ENCODE measurements at regions not wholly inside any gene's neighbourhood (a gene's known extent, or its start where the extent isn't known, plus 50 kb on each side); places are given as distances from the start of the nearest gene placed in this dataset.

DNA sequence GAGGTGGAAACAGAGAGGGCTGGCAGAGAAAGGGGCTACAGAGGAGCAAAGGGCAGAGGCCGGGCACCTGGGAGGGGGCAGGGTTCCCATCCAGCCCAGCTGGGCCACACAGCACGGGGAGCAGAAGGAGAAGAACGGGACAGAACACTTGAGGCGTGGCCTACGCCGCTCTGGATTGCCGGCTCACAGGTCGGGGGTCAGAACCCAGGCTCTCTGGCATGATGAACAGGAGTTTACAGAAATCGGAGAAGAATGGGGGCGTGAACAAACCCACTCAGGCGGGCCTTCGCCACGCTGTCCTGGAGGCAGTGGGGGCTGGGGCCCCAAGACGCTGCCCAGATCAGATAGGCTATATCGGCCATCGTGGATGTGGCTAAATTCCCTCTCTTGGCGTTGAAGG lies 362.2 kb upstream of the SHH start:
- no peaks in the 10 kb centered on the region for H3K4me1 ChIP-seq (ENCODE audit: control insufficient read depth, insufficient read depth, low read length)
- ATAC-seq (no peak), DNase-seq (ENCODE audit: low read depth, low spot score) (no peak)
- no peak overlapping the region for H3K4me3 ChIP-seq (ENCODE audit: low read depth in 2 of 2, low read length in 2 of 2)
- no peaks in the 10 kb centered on the region for H3K36me3 ChIP-seq (ENCODE audit: control insufficient read depth, insufficient read depth, low read length)
- BruUV-seq (replicated peaks): no TSS peak
- ChIA-PET POLR2A (no interaction called here), CTCF (interaction anchor here (1.0 kb wide), 1 partner anchor 26 kb away, joined by 4 read pairs; no protein-coding TSS in a partner anchor)
- TF ChIP-seq TCF7L2 (IDR thresholded peaks at IDR 0.05; ENCODE audit: low read depth, low read length): no peak
- TF ChIP-seq, protein P1, sequence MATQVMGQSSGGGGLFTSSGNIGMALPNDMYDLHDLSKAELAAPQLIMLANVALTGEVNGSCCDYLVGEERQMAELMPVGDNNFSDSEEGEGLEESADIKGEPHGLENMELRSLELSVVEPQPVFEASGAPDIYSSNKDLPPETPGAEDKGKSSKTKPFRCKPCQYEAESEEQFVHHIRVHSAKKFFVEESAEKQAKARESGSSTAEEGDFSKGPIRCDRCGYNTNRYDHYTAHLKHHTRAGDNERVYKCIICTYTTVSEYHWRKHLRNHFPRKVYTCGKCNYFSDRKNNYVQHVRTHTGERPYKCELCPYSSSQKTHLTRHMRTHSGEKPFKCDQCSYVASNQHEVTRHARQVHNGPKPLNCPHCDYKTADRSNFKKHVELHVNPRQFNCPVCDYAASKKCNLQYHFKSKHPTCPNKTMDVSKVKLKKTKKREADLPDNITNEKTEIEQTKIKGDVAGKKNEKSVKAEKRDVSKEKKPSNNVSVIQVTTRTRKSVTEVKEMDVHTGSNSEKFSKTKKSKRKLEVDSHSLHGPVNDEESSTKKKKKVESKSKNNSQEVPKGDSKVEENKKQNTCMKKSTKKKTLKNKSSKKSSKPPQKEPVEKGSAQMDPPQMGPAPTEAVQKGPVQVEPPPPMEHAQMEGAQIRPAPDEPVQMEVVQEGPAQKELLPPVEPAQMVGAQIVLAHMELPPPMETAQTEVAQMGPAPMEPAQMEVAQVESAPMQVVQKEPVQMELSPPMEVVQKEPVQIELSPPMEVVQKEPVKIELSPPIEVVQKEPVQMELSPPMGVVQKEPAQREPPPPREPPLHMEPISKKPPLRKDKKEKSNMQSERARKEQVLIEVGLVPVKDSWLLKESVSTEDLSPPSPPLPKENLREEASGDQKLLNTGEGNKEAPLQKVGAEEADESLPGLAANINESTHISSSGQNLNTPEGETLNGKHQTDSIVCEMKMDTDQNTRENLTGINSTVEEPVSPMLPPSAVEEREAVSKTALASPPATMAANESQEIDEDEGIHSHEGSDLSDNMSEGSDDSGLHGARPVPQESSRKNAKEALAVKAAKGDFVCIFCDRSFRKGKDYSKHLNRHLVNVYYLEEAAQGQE (IDR thresholded peaks at IDR 0.05; ENCODE audit: insufficient read depth in 1 of 2, low read depth in 2 of 2, low read length in 1 of 2): no peak
- TF ChIP-seq, protein P2, sequence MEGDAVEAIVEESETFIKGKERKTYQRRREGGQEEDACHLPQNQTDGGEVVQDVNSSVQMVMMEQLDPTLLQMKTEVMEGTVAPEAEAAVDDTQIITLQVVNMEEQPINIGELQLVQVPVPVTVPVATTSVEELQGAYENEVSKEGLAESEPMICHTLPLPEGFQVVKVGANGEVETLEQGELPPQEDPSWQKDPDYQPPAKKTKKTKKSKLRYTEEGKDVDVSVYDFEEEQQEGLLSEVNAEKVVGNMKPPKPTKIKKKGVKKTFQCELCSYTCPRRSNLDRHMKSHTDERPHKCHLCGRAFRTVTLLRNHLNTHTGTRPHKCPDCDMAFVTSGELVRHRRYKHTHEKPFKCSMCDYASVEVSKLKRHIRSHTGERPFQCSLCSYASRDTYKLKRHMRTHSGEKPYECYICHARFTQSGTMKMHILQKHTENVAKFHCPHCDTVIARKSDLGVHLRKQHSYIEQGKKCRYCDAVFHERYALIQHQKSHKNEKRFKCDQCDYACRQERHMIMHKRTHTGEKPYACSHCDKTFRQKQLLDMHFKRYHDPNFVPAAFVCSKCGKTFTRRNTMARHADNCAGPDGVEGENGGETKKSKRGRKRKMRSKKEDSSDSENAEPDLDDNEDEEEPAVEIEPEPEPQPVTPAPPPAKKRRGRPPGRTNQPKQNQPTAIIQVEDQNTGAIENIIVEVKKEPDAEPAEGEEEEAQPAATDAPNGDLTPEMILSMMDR (IDR thresholded peaks at IDR 0.05): no peak
- TF ChIP-seq POLR2AphosphoS5 (IDR thresholded peaks at IDR 0.05; ENCODE audit: low read depth, low read length): no peak
- TF ChIP-seq SIN3A (IDR thresholded peaks at IDR 0.05; ENCODE audit: borderline replicate concordance, insufficient read depth, low read depth, low read length): no peak
- no peak overlapping the region for H3K27ac ChIP-seq (ENCODE audit: low read length)
- in situ Hi-C loops (cut with HindIII; ENCODE audit: low pct_unique_long_range_greater_than_20kb, low sequenced_read_pairs) (no loop called here), intact Hi-C loops (cut with micrococcal nuclease; ENCODE audit: unreplicated experiment) (no loop called here)
- H3K27me3 ChIP-seq (ENCODE audit: control insufficient read depth, insufficient read depth, low read length): no peaks in the 10 kb centered on the region
- no peaks in the 10 kb centered on the region for H3K9me3 ChIP-seq (ENCODE audit: control insufficient read depth, insufficient read depth, low read depth, low read length)

DNA sequence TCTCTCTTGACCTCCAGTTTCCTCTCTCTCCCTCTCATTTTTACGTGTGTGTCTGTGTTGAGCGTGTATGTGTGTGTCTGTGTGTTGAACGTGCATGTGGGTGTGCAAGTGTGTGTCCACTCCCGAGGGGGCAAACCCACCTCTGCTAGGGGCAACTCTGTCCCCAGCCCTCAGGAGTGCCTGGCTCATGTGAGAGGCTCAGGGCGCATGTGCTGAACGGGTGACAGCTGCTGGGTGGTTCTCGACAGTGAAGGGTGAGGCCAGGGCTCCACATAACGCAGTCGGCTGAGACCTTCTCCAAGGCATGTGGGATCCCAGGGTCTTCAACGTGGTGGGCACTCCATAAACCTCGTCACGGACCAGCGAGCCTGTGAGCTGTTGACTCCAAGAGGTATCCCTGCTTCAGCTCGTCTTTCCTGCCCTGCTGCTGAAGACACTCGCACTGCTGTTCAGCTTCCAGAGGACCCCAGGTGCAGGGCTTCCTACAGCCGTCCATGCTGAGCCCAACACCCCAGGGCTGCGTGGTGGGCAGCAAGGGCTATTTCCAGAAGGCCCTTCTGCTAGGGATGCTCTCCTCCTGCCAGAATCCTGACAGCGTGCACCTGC lies 361.6 kb upstream of the SHH start:
- no peaks in the 10 kb centered on the region for H3K27me3 ChIP-seq (ENCODE audit: control insufficient read depth, insufficient read depth, low read length)

More for the DNA sequence above, 361.6 kb upstream of the SHH start:
- H3K9me3 ChIP-seq (ENCODE audit: control insufficient read depth, insufficient read depth, low read depth, low read length): no peaks in the 10 kb centered on the region
- TF ChIP-seq, protein P2 (IDR thresholded peaks at IDR 0.05): no peak
- TF ChIP-seq POLR2AphosphoS5 (IDR thresholded peaks at IDR 0.05; ENCODE audit: low read depth, low read length) (no peak), TCF7L2 (IDR thresholded peaks at IDR 0.05; ENCODE audit: low read depth, low read length) (no peak), SIN3A (IDR thresholded peaks at IDR 0.05; ENCODE audit: borderline replicate concordance, insufficient read depth, low read depth, low read length) (no peak)
- TF ChIP-seq, protein P1 (IDR thresholded peaks at IDR 0.05; ENCODE audit: insufficient read depth in 1 of 2, low read depth in 2 of 2, low read length in 1 of 2): no peak
- no peak overlapping the region for H3K4me3 ChIP-seq (ENCODE audit: low read depth in 2 of 2, low read length in 2 of 2)
- intact Hi-C loops (cut with micrococcal nuclease; ENCODE audit: unreplicated experiment): no loop called here
- no peaks in the 10 kb centered on the region for H3K4me1 ChIP-seq (ENCODE audit: control insufficient read depth, insufficient read depth, low read length)
- H3K36me3 ChIP-seq (ENCODE audit: control insufficient read depth, insufficient read depth, low read length): no peaks in the 10 kb centered on the region
- DNase-seq (ENCODE audit: low read depth, low spot score): no peak
- no peak overlapping the region for H3K27ac ChIP-seq (ENCODE audit: low read length)
- CTCF ChIA-PET: interaction anchor here (1.0 kb wide), 1 partner anchor 25 kb away, joined by 4 read pairs; no protein-coding TSS in a partner anchor
- ATAC-seq: no peak
- no TSS peak for BruUV-seq (replicated peaks)
- in situ Hi-C loops (cut with HindIII; ENCODE audit: low pct_unique_long_range_greater_than_20kb, low sequenced_read_pairs): no loop called here
- POLR2A ChIA-PET: no interaction called here

Data from Panc1 (cell line).